ENCODE measurements at regions not wholly inside any gene's neighbourhood (a gene's known extent, or its start where the extent isn't known, plus 50 kb on each side); places are given as distances from the start of the nearest gene placed in this dataset.

- H3K4me3 ChIP-seq (ENCODE audit: low read depth, low read length) = no peak overlapping the region
- POLR2A ChIA-PET = no interaction called here
- CTCF ChIA-PET = no interaction called here
- TF ChIP-seq CTCF (IDR thresholded peaks at IDR 0.05; ENCODE audit: insufficient read depth, low read length, missing control alignments) = no peak
- no peak for DNase-seq (ENCODE audit: low read depth, low spot score)
These were observed 356.6 kb upstream of the RSPO3 start for GRCh38 chr6:126761854-126762253.

- ChIA-PET POLR2A (no interaction called here), CTCF (no interaction called here)
- no peak for DNase-seq (ENCODE audit: low read depth, low spot score)
- no peak overlapping the region for H3K4me3 ChIP-seq (ENCODE audit: low read depth, low read length)
- TF ChIP-seq CTCF (IDR thresholded peaks at IDR 0.05; ENCODE audit: insufficient read depth, low read length, missing control alignments) = no peak
These were observed 354.4 kb upstream of the RSPO3 start for GRCh38 chr6:126764104-126764503.

GRCh38 chr6:126764671-126765070 is 353.8 kb upstream of the RSPO3 start:
- ChIA-PET POLR2A (no interaction called here), CTCF (no interaction called here)
- TF ChIP-seq CTCF (IDR thresholded peaks at IDR 0.05; ENCODE audit: insufficient read depth, low read length, missing control alignments) = no peak
- no peak overlapping the region for H3K4me3 ChIP-seq (ENCODE audit: low read depth, low read length)
- DNase-seq (ENCODE audit: low read depth, low spot score) = no peak

- no peak for TF ChIP-seq CTCF (IDR thresholded peaks at IDR 0.05; ENCODE audit: insufficient read depth, low read length, missing control alignments)
- H3K4me3 ChIP-seq (ENCODE audit: low read depth, low read length) = no peak overlapping the region
- no peak for DNase-seq (ENCODE audit: low read depth, low spot score)
- ChIA-PET CTCF (no interaction called here), POLR2A (no interaction called here)
These were observed 351.7 kb upstream of the RSPO3 start for GRCh38 chr6:126766820-126767219.

GRCh38 chr6:126767711-126768110 is 350.8 kb upstream of the RSPO3 start:
- DNase-seq (ENCODE audit: low read depth, low spot score) = no peak
- H3K4me3 ChIP-seq (ENCODE audit: low read depth, low read length) = no peak overlapping the region
- CTCF ChIA-PET = no interaction called here
- POLR2A ChIA-PET = no interaction called here
- no peak for TF ChIP-seq CTCF (IDR thresholded peaks at IDR 0.05; ENCODE audit: insufficient read depth, low read length, missing control alignments)

- TF ChIP-seq CTCF (IDR thresholded peaks at IDR 0.05; ENCODE audit: insufficient read depth, low read length, missing control alignments) = no peak
- POLR2A ChIA-PET = no interaction called here
These were observed 348.3 kb upstream of the RSPO3 start for GRCh38 chr6:126770176-126770575.

More at GRCh38 chr6:126770176-126770575, 348.3 kb upstream of the RSPO3 start:
- no peak overlapping the region for H3K4me3 ChIP-seq (ENCODE audit: low read depth, low read length)
- CTCF ChIA-PET = no interaction called here
- no peak for DNase-seq (ENCODE audit: low read depth, low spot score)
